EH (cell line): ENCODE measurements at regions not wholly inside any gene's neighbourhood (a gene's known extent, or its start where the extent isn't known, plus 50 kb on each side); places are given as distances from the start of the nearest gene placed in this dataset.
"Not testable (repeated sequence)": the region's sequence is repeated elsewhere in the genome, so short reads cannot be mapped to it uniquely, and the experiment has no call there.

Experiments
- DNase-seq: peaks from one replicate; pipeline ENCODE4 v3.0.0-alpha.2; 2015; ENCODE audit warnings: low read depth

DNA sequence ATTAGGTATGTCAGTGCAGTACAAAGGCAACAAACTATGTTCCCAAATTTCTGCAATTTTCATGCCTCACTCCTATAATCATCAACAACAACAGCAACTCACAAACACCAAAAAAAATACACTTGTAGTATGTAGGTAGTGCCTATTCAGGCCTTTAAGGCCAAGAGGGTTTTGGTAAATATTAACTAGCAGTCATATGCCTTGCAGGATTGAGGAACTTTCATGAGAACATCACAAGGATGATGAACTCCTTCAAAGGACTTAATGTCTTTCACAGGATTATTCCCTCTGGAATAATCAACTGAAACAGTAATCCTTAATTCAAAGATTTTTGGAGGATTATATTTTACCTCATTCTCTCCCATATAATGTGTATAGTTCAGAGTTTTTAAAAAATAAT lies 293.8 kb downstream of the NOVA1 start:
- no peak for DNase-seq

DNA sequence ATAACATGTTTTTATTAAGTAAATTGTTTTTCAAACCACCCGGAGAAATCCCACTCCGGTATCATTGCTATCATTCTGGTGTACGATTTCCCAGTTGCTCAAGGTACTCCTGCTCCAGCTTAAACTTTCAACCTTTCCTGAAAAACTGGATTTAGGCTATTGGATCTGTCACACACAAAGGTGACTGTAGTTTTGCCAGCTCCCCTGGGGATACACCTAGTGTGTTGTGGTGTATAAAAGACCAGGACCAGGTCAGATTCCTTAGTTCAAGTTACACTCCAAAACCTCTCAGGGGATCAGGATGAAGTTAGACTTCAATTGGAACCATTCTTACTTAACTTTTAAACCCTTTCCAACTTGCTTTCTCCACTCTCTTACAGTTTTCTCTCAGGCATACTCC lies 303.9 kb downstream of the NOVA1 start:
- no peak for DNase-seq

DNA sequence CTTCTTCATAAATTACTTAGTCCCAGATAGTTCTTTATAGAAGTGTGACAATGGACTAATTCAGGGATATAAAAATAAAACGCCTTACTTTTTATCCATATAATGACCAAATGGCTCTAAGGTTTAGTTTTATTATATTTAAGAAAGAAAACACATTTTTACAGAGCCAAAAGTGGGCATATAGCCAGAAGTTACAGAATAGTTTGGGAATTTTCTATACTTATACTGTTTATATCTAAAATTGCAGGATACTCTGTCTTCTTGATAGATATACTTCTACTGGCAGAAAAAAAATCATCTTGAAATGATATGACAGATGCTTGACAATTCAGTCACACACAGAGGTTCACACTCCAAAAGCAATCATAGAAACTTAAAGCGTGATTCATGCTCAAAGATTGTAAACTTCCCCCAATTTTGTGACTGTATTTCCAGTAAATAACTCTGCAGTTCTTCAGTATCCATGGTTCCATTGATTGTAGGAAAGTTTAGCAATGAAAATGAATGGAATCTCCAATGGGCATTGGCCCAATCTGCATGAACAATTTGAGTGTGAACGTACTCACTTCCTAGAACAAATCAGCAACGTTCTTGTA lies 307.8 kb downstream of the NOVA1 start:
- DNase-seq: peak; percentile 10

GRCh38 chr14:26286913-26287205 lies 311.0 kb downstream of the NOVA1 start:
- DNase-seq: no peak

DNA sequence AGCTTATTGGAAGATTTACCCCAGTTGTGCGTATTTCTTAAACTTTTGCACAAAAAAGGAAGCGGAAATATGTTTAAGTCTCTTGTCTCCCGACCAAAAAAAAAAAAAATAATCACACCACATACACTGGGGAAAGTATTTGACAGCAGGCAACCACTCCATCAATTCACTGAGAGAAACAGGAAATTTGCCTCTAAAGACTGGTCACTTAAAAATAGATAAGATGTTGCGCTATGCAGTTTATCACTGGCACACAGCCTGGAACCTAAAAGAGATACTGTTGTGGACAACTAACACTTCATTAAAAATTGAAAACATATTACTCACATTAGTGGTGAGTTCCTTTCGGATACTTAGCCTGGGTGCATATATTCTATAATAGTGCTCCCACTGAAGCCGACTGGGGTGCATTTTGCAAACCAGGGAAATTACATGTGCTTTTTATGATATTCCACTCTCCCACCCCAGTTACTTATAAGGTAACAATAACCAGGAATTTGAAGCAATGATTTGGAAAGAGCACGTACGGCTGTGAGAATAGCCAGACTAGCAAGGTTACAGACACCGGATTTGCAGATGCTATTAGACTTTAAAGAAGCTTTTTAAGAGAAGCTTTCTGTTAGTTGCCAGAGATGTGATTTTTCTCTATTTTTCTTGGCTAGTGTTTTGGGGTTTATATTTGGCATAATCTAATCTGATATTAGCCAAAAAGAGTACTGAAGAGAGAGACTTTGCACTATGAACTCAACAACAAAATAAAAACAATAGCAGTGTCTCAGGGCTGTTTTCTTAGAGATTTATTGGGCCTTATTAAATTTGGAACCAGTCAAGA lies 311.5 kb downstream of the NOVA1 start:
- peak; percentile 1 for DNase-seq

DNA sequence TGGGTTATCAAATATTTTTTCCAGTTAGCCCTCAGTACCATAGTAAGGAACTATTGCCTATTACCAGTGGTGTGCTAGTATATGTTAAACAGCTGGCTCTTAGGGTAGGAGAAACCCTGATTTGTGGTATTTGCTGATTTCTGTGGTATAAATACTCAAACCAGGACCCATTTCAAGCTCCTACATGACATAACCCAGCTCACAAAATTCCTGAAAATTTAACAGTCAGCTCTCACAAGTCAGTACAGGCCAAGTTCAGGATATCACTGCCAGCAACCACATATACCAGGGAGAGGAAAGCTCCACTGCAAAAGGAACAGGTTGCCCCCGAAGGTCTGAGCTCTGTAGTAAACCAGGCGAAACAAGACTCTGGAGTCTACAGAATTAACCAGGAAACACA lies 315.3 kb downstream of the NOVA1 start:
- DNase-seq: no peak

DNA sequence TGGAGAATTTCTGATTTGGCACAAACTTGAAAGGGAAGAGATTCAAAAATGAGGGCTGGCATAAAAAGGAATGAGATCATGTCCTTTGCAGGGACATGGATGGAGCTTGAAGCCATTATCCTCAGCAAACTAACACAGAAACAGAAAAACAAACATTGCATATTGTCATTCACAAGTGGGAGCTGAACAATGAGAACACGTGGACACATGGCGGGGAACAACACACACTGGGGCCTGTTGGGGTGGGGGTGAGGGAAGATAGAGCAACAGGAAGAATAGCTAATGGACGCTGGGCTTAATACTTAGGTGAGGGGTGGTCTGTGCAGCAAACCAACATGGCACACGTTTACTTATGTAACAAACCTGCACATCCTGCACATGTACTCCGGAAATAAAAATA lies 315.8 kb downstream of the NOVA1 start:
- DNase-seq: not testable (repeated sequence)

DNA sequence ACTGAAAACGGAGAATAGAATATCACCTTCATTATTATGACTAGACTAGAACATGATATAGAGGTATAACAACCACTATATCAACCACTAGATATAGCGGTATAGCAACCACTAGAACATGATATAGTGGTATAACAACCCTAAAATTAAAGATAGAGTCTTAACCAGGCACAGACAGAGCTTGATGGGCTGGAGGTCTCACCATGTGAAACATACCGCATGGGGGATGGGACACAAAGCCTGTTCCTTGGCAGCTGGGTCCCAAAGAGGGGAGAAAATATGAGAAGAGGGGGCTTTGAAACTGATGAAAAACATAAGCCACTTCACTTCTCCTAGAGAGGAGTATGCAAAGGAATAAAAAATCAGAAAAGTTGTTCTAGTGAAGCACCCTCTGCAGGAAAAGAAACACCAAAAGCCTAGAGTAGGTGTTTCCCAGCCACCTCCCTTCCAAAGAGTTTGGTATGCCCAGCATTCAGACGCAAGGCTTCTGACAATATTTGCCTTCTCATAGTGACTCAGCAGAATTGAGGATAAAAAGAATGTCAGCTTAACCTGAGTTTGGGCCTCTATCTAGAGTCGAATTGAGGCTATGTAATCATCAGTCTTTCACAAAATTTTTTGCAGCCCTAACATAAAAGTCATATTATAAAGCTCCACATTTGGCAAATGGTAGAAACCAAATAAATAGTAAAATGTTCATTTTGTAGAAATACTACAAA lies 316.4 kb downstream of the NOVA1 start:
- peak; percentile 41 for DNase-seq

DNA sequence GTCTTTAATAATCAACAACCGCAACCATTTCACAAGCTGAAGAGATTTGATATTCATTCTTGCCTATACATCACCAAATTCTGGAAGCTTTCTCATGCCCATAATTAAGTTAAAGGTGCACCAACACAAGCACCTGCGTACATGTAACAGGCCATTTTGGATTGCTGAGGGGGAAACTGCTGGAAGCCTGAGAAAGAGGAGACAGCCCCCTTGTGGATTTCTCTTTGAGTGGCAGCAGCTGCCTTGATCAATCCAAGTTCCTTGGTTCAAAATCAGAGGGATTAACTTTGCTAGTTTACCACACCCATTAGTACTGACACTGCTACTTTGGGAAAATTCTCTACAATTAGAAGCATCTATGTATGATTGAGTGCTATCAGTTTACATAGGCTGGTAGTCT lies 321.1 kb downstream of the NOVA1 start:
- no peak for DNase-seq

DNA sequence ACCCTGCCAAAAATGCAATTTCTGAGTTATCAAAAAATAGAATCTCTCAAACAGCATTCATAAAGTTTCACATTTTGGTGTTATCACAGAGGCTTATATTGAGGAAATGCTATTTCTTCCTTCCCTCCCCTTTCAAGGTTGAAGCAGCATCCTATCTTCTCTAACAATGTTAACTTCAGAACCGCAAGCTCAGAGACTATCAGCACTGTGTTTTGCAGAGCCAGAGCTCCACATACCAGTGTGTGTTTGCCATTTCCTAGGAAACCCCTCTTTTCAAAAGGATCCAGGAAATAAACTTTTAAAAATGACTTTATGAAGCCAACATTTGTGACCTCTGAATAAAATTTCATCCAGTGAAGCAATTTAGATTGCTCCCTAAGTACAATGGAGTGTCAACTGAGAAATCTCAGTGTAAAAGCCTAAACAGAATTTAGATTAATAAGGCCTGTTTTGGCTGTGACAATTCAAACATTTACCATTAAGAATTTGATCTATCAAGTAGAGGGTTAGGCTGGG lies 332.6 kb downstream of the NOVA1 start:
- DNase-seq: no peak

- no peak for DNase-seq
Observed at GRCh38 chr14:26261368-26262122, 336.3 kb downstream of the NOVA1 start.

- DNase-seq: no peak
Observed at GRCh38 chr14:26255213-26255612, 342.6 kb downstream of the NOVA1 start.

DNA sequence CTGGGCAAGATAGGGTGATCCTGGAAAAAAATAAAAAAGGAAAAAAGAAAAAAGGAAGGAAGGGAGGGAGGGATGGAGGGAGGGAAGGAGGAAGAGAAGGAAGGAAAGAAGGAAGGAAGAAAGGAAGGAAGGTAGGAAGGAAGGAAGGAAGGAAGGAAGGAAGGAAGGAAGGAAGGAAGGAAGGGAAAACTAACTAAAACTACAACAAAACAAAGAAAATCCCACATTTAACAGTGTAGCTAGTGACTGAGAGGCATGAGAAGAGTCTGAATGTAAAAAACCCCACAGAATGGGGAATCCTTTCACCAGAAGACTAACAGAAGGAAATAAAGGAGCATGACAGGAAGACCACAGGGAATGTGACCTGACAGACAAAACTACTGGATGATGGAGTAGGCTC lies 345.7 kb downstream of the NOVA1 start:
- no peak for DNase-seq

- DNase-seq: no peak
Observed at GRCh38 chr14:26233118-26233517, 364.7 kb downstream of the NOVA1 start.

DNA sequence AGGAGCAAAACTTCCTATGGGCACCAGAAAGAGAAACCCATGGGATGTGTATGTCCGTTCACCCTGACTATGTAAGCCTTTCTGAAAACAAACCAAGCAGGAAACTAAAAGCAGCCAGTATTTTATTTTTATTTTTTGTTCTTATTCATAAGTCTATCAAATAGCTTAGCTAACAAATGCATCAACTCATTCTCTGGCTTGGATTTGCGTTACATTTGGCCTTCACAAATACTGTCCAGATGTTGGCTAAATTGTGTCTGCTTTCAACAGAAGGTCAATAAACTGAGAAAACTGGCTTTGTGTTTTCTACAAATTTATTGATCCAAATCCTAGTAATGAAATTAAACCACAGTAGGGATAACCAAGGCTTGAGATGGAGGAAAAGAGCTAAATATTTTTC lies 379.0 kb downstream of the NOVA1 start:
- no peak for DNase-seq

GRCh38 chr14:26217778-26218177 lies 380.1 kb downstream of the NOVA1 start:
- DNase-seq: no peak

DNA sequence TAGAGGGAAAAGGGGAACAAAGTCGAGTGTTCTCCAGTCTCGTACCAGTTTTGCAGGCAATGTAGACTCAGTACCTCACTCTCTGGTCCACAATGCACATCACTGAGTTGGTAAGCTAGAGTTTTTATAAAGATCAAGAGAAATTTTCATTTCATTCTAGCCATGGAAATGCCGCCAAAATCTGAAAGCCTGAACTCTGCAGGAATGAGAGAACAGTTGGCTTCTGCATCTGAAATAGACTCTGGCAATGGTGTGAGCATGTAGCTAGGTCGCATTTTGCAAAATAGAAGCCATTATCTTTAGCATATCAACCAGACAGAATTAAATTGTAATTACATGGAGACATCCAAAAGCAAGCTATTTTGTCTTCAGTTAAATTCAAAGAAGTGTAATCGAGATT lies 381.0 kb downstream of the NOVA1 start:
- DNase-seq: no peak

GRCh38 chr14:26213846-26214575 lies 383.8 kb downstream of the NOVA1 start:
- DNase-seq: no peak

- no peak for DNase-seq
Observed at GRCh38 chr14:26209699-26210098, 388.1 kb downstream of the NOVA1 start.

GRCh38 chr14:26206640-26207039 lies 391.2 kb downstream of the NOVA1 start:
- no peak for DNase-seq

- no peak for DNase-seq
Observed at GRCh38 chr14:26204728-26205479, 392.9 kb downstream of the NOVA1 start.
